Naive thymus-derived CD4-positive, alpha-beta T cell (primary cell): ENCODE measurements at regions not wholly inside any gene's neighbourhood (a gene's known extent, or its start where the extent isn't known, plus 50 kb on each side); places are given as distances from the start of the nearest gene placed in this dataset.

Experiments
- ATAC-seq: fragments of 150-1000 bp; cut with Tn5 transposase; 2 replicates; pipeline ENCODE4 v1.10.0; 2021; ENCODE audit warnings: mild to moderate bottlenecking, moderate library complexity
- CTCF ChIA-PET: fragments of 350-600 bp; sonication (Branson Sonifier 250); formaldehyde crosslinking; loops from one replicate; lab custom pipeline; 2021; ENCODE audit warnings: antibody characterized with exemption; lab: Charles Lee
- POLR2A ChIA-PET: fragments of 350-600 bp; sonication (Branson Sonifier 250); formaldehyde crosslinking; loops from one replicate; lab custom pipeline; 2021; ENCODE audit warnings: antibody characterized with exemption, inconsistent platforms; lab: Charles Lee
- DNase-seq, 9 donors: peaks; one replicate each; pipeline versions ENCODE4 v3.0.0 to v3.0.0-alpha.2; 2020 to 2022; ENCODE audit warnings: mixed read lengths in 1 of 9
- H3K27ac ChIP-seq: one replicate; pipeline ENCODE4 v1.7.0; 2013; ENCODE audit warnings: mild to moderate bottlenecking, low read depth, low read length, moderate library complexity
- H3K27me3 ChIP-seq, 2 donors: one replicate each; pipeline ENCODE4 v1.7.0; 2013; ENCODE audit warnings: low read length in 2 of 2, mild to moderate bottlenecking in 2 of 2, moderate library complexity in 2 of 2; ENCODE audit not compliant: control insufficient read depth in 2 of 2, insufficient read depth in 2 of 2
- H3K36me3 ChIP-seq, 3 experiments: 1 replicate in 2 of 3; 2 replicates in 1 of 3; pipeline ENCODE4 v1.7.0; 2013; ENCODE audit warnings: low read length in 3 of 3, mild to moderate bottlenecking in 3 of 3, moderate library complexity in 1 of 3; ENCODE audit not compliant: insufficient read depth in 3 of 3, control insufficient read depth in 2 of 3
- H3K4me1 ChIP-seq, 2 donors: one replicate each; pipeline ENCODE4 v1.7.0; 2013; ENCODE audit warnings: low read length in 2 of 2, mild to moderate bottlenecking in 2 of 2, moderate library complexity in 1 of 2; ENCODE audit not compliant: control insufficient read depth in 2 of 2, insufficient read depth in 2 of 2
- H3K4me3 ChIP-seq: 2 replicates; pipeline ENCODE4 v1.7.0; 2013; ENCODE audit warnings: mild to moderate bottlenecking, low read length
- H3K9me3 ChIP-seq, 3 experiments: 1 replicate in 2 of 3; 2 replicates in 1 of 3; pipeline ENCODE4 v1.7.0; 2013; ENCODE audit warnings: low read length in 3 of 3; ENCODE audit not compliant: control insufficient read depth in 2 of 3
- H3K27ac Mint-ChIP-seq, 9 donors: one replicate each; pipeline ENCODE4 v1.8.0; 2020 to 2022; ENCODE audit warnings: mixed read lengths in 9 of 9, mild to moderate bottlenecking in 8 of 9, moderate library complexity in 5 of 9, inconsistent platforms in 2 of 9
- H3K27me3 Mint-ChIP-seq, 5 donors: one replicate each; pipeline ENCODE4 v1.8.0; 2021 to 2022; ENCODE audit warnings: mixed read lengths in 5 of 5, mild to moderate bottlenecking in 1 of 5
- H3K36me3 Mint-ChIP-seq, 5 donors: one replicate each; pipeline ENCODE4 v1.8.0; 2020 to 2022; ENCODE audit warnings: mixed read lengths in 5 of 5, mild to moderate bottlenecking in 3 of 5, inconsistent platforms in 1 of 5
- H3K4me1 Mint-ChIP-seq, 7 donors: one replicate each; pipeline ENCODE4 v1.8.0; 2020 to 2022; ENCODE audit warnings: mixed read lengths in 7 of 7, mild to moderate bottlenecking in 3 of 7, inconsistent platforms in 1 of 7
- H3K4me3 Mint-ChIP-seq, 10 donors: one replicate each; pipeline ENCODE4 v1.8.0; 2020 to 2022; ENCODE audit warnings: mild to moderate bottlenecking in 10 of 10, mixed read lengths in 10 of 10, moderate library complexity in 6 of 10, inconsistent platforms in 2 of 10
- H3K9me3 Mint-ChIP-seq, 11 donors: one replicate each; pipeline ENCODE4 v1.8.0; 2020 to 2022; ENCODE audit warnings: mixed read lengths in 11 of 11, mild to moderate bottlenecking in 4 of 11, inconsistent platforms in 1 of 11, moderate library complexity in 1 of 11
- intact Hi-C, 2 donors: fragments of 100-400 bp; cut with micrococcal nuclease; formaldehyde crosslinking; loops; one replicate each; pipeline ENCODE4 v1.15.1; 2023

- peak overlapping the region in 1 of 9 donors; percentile 14 for H3K27ac Mint-ChIP-seq
- ChIA-PET CTCF (no interaction called here), POLR2A (no interaction called here)
- ATAC-seq (no peak), DNase-seq (no peak)
- H3K27me3 Mint-ChIP-seq = peaks cover 0 to 6% (median 3%) of the 10 kb centered on the region in 5 donors
- H3K4me3 ChIP-seq = no peak overlapping the region
- H3K36me3 ChIP-seq = no peaks in the 10 kb centered on the region
- no peaks in the 10 kb centered on the region for H3K9me3 Mint-ChIP-seq
- H3K36me3 Mint-ChIP-seq = no peaks in the 10 kb centered on the region
- H3K4me3 Mint-ChIP-seq = no peak overlapping the region
- H3K27ac ChIP-seq = no peak overlapping the region
- no peaks in the 10 kb centered on the region for H3K4me1 ChIP-seq
- H3K27me3 ChIP-seq = no peaks in the 10 kb centered on the region
- no peaks in the 10 kb centered on the region for H3K4me1 Mint-ChIP-seq
- intact Hi-C loops = no loop called here
- no peaks in the 10 kb centered on the region for H3K9me3 ChIP-seq
Measured at GRCh38 chr18:76177160-76177559, 317.9 kb downstream of the ZNF516 start.

GRCh38 chr18:76174451-76174850, 320.6 kb downstream of the ZNF516 start:
- no peak overlapping the region for H3K27ac ChIP-seq
- H3K9me3 ChIP-seq = no peaks in the 10 kb centered on the region
- ChIA-PET POLR2A (no interaction called here), CTCF (no interaction called here)
- ATAC-seq = no peak
- intact Hi-C loops = no loop called here
- Mint-ChIP-seq H3K9me3 (no peaks in the 10 kb centered on the region), H3K36me3 (no peaks in the 10 kb centered on the region), H3K27me3 (peaks cover 0 to 6% (median 3%) of the 10 kb centered on the region in 5 donors), H3K4me1 (no peaks in the 10 kb centered on the region), H3K4me3 (no peak overlapping the region), H3K27ac (no peak overlapping the region)
- H3K4me1 ChIP-seq = no peaks in the 10 kb centered on the region
- no peaks in the 10 kb centered on the region for H3K27me3 ChIP-seq
- H3K4me3 ChIP-seq = no peak overlapping the region
- H3K36me3 ChIP-seq = no peaks in the 10 kb centered on the region
- DNase-seq = no peak

DNA sequence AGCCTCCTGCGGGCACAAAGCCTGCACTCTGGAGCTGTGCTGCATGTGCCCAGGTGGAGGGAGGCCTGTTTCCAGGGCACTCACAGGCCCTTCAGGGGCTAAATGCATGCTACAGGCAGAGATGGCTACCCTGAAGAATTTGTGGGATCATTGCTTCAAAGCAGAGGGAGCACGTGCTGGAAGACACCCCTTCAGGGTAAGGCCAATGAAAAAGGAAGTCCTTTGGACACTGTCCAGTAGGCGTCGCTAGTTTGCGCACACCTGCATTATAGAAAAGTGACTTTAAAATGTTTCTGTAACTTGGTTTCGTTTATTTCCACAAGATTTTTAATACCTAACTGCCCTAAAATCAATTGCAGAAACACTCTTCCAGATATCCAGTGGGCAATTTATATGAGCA, 325.3 kb downstream of the ZNF516 start:
- ATAC-seq = no peak
- no peaks in the 10 kb centered on the region for H3K4me1 Mint-ChIP-seq
- H3K27ac Mint-ChIP-seq = no peak overlapping the region
- H3K27me3 Mint-ChIP-seq = peaks cover 0 to 21% (median 6%) of the 10 kb centered on the region in 5 donors
- peaks cover 0 to 3% (median 0%) of the 10 kb centered on the region in 11 donors for H3K9me3 Mint-ChIP-seq
- intact Hi-C loops = no loop called here
- no peak for DNase-seq
- no peaks in the 10 kb centered on the region for H3K4me1 ChIP-seq
- H3K27me3 ChIP-seq = no peaks in the 10 kb centered on the region
- no peaks in the 10 kb centered on the region for H3K36me3 ChIP-seq
- no peak overlapping the region for H3K27ac ChIP-seq
- H3K4me3 ChIP-seq = no peak overlapping the region
- CTCF ChIA-PET = no interaction called here
- POLR2A ChIA-PET = no interaction called here
- H3K4me3 Mint-ChIP-seq = no peak overlapping the region
- H3K9me3 ChIP-seq = no peaks in the 10 kb centered on the region
- no peaks in the 10 kb centered on the region for H3K36me3 Mint-ChIP-seq

GRCh38 chr18:76167845-76168621, 327.0 kb downstream of the ZNF516 start:
- Mint-ChIP-seq H3K9me3 (peaks cover 0 to 3% (median 0%) of the 10 kb centered on the region in 11 donors), H3K27me3 (peaks cover 0 to 21% (median 8%) of the 10 kb centered on the region in 5 donors), H3K4me1 (no peaks in the 10 kb centered on the region), H3K36me3 (no peaks in the 10 kb centered on the region), H3K27ac (no peak overlapping the region), H3K4me3 (no peak overlapping the region)
- no peaks in the 10 kb centered on the region for H3K4me1 ChIP-seq
- H3K4me3 ChIP-seq = no peak overlapping the region
- ATAC-seq = no peak
- POLR2A ChIA-PET = no interaction called here
- H3K9me3 ChIP-seq = no peaks in the 10 kb centered on the region
- no peaks in the 10 kb centered on the region for H3K27me3 ChIP-seq
- H3K27ac ChIP-seq = no peak overlapping the region
- CTCF ChIA-PET = no interaction called here
- no peaks in the 10 kb centered on the region for H3K36me3 ChIP-seq
- intact Hi-C loops = no loop called here
- DNase-seq = no peak

DNA sequence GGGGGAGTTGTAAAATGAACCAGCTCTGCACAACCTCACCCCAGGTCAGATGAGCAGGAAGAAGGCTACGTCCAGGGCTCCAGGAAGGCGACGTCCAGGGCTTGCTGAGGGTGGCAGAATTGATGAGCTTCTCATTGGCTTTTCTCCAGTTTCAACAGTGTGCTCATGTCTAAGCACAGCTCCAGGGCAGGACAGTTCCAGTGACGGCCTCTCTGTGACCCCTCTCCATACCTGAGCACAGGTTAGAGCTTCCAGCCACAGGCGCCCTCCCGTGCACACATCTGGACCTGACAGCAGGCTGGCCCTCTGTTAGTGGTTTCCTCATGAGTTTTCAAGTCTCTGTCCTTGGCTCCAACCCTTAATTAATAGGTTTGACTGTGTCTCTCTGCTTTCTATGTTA, 327.6 kb downstream of the ZNF516 start:
- Mint-ChIP-seq H3K36me3 (no peaks in the 10 kb centered on the region), H3K27ac (no peak overlapping the region), H3K9me3 (peaks cover 0 to 3% (median 0%) of the 10 kb centered on the region in 11 donors), H3K4me1 (no peaks in the 10 kb centered on the region), H3K4me3 (no peak overlapping the region), H3K27me3 (peaks cover 0 to 23% (median 9%) of the 10 kb centered on the region in 5 donors)
- H3K4me3 ChIP-seq = no peak overlapping the region
- no peak for ATAC-seq
- ChIA-PET CTCF (no interaction called here), POLR2A (no interaction called here)
- DNase-seq = no peak
- intact Hi-C loops = no loop called here
- H3K27ac ChIP-seq = no peak overlapping the region
- H3K9me3 ChIP-seq = no peaks in the 10 kb centered on the region
- H3K4me1 ChIP-seq = no peaks in the 10 kb centered on the region
- H3K36me3 ChIP-seq = no peaks in the 10 kb centered on the region
- H3K27me3 ChIP-seq = no peaks in the 10 kb centered on the region

GRCh38 chr18:76162886-76163285, 332.2 kb downstream of the ZNF516 start:
- no peak overlapping the region for H3K27ac ChIP-seq
- Mint-ChIP-seq H3K27me3 (peaks cover 0 to 17% (median 9%) of the 10 kb centered on the region in 5 donors), H3K27ac (no peak overlapping the region), H3K4me1 (no peaks in the 10 kb centered on the region), H3K4me3 (no peak overlapping the region), H3K9me3 (peaks cover 0 to 3% (median 0%) of the 10 kb centered on the region in 11 donors), H3K36me3 (no peaks in the 10 kb centered on the region)
- POLR2A ChIA-PET = no interaction called here
- no peaks in the 10 kb centered on the region for H3K27me3 ChIP-seq
- no peaks in the 10 kb centered on the region for H3K4me1 ChIP-seq
- no peak overlapping the region for H3K4me3 ChIP-seq
- CTCF ChIA-PET = no interaction called here
- H3K36me3 ChIP-seq = no peaks in the 10 kb centered on the region
- H3K9me3 ChIP-seq = no peaks in the 10 kb centered on the region
- no peak for ATAC-seq
- DNase-seq = no peak
- intact Hi-C loops = no loop called here

DNA sequence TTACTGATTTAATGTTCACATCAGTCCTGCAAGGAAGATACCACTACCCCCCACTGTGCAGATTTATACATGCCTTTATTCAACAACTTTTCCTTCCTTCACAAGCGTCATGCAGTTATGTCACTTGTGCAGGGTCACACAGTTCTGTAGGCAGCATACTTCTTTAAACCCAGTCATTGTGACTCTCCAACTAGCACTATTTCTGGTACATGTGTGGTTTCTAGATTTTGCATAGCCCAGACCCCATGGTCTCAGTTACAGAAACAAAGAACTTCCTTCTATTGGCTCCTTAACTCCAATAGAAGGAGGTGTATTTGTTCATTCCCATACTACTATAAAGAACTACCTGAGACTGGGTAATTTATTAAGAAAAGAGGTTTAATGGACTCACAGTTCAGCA, 333.1 kb downstream of the ZNF516 start:
- no peaks in the 10 kb centered on the region for H3K4me1 ChIP-seq
- no peak overlapping the region for H3K27ac ChIP-seq
- intact Hi-C loops = no loop called here
- Mint-ChIP-seq H3K27me3 (peaks cover 0 to 17% (median 9%) of the 10 kb centered on the region in 5 donors), H3K4me3 (no peak overlapping the region), H3K27ac (no peak overlapping the region), H3K9me3 (peaks cover 0 to 3% (median 0%) of the 10 kb centered on the region in 11 donors), H3K36me3 (no peaks in the 10 kb centered on the region), H3K4me1 (no peaks in the 10 kb centered on the region)
- no peaks in the 10 kb centered on the region for H3K27me3 ChIP-seq
- DNase-seq (no peak), ATAC-seq (no peak)
- ChIA-PET CTCF (no interaction called here), POLR2A (no interaction called here)
- no peaks in the 10 kb centered on the region for H3K9me3 ChIP-seq
- no peaks in the 10 kb centered on the region for H3K36me3 ChIP-seq
- H3K4me3 ChIP-seq = no peak overlapping the region
